Neuronal stem cell (in vitro differentiated cells): ENCODE measurements at regions not wholly inside any gene's neighbourhood (a gene's known extent, or its start where the extent isn't known, plus 50 kb on each side); places are given as distances from the start of the nearest gene placed in this dataset.

Experiments
- DNase-seq: peaks from one replicate; pipeline ENCODE4 v3.0.0-alpha.2; 2013; ENCODE audit warnings: low spot score
- H2AFZ ChIP-seq: one replicate; pipeline ENCODE4 v1.6.1; 2013; ENCODE audit warnings: mild to moderate bottlenecking, low read length, inconsistent platforms
- H2AK5ac ChIP-seq: 2 replicates; pipeline ENCODE4 v1.6.1; 2013; ENCODE audit warnings: low read depth, mild to moderate bottlenecking, inconsistent platforms, low read length, moderate library complexity, mixed read lengths
- H2BK120ac ChIP-seq: 2 replicates; pipeline ENCODE4 v1.6.1; 2013; ENCODE audit warnings: low read depth, mild to moderate bottlenecking, inconsistent platforms, low read length, moderate library complexity, mixed read lengths
- H2BK12ac ChIP-seq: one replicate; pipeline ENCODE4 v1.6.1; 2013; ENCODE audit warnings: low read length, inconsistent platforms
- H2BK15ac ChIP-seq: 2 replicates; pipeline ENCODE4 v1.6.1; 2013; ENCODE audit warnings: mild to moderate bottlenecking, low read length, inconsistent platforms, mixed read lengths
- H2BK5ac ChIP-seq: one replicate; pipeline ENCODE4 v1.6.1; 2013; ENCODE audit warnings: inconsistent platforms, mild to moderate bottlenecking, low read length, moderate library complexity
- H3K14ac ChIP-seq: one replicate; pipeline ENCODE4 v1.6.1; 2013; ENCODE audit warnings: low read length, inconsistent platforms
- H3K18ac ChIP-seq: 2 replicates; pipeline ENCODE4 v1.6.1; 2013; ENCODE audit warnings: low read length, inconsistent platforms
- H3K23ac ChIP-seq: 2 replicates; pipeline ENCODE4 v1.6.1; 2013; ENCODE audit warnings: low read depth, mild to moderate bottlenecking, mixed read lengths, low read length, inconsistent platforms; ENCODE audit not compliant: poor library complexity
- H3K27ac ChIP-seq: replicated peaks from 3 replicates; pipeline ENCODE4 v1.5.1; 2013; ENCODE audit warnings: low read length, inconsistent platforms
- H3K27me3 ChIP-seq, 3 experiments: 2 replicates each; pipeline ENCODE4 v1.6.1; 2013; ENCODE audit warnings: low read length in 3 of 3, mild to moderate bottlenecking in 2 of 3, inconsistent platforms in 1 of 3, low read depth in 1 of 3, mixed read lengths in 1 of 3, moderate library complexity in 1 of 3; ENCODE audit not compliant: control insufficient read depth in 3 of 3, insufficient read depth in 3 of 3
- H3K36me3 ChIP-seq, 2 donors: replicated peaks in 1 of 2; 2 replicates each; pipeline ENCODE4 v1.6.1; 2013; ENCODE audit warnings: low read length in 2 of 2; ENCODE audit not compliant: control insufficient read depth in 2 of 2, insufficient read depth in 2 of 2
- H3K4ac ChIP-seq: 2 replicates; pipeline ENCODE4 v1.6.1; 2013; ENCODE audit warnings: inconsistent platforms, mild to moderate bottlenecking, low read length, moderate library complexity
- H3K4me1 ChIP-seq, 2 donors: 1 replicate in 1 of 2; 2 replicates in 1 of 2; pipeline ENCODE4 v1.6.1; 2013; ENCODE audit warnings: low read length in 2 of 2, low read depth in 1 of 2; ENCODE audit not compliant: control insufficient read depth in 2 of 2, insufficient read depth in 1 of 2
- H3K4me2 ChIP-seq: one replicate; pipeline ENCODE4 v1.6.1; 2013; ENCODE audit warnings: mild to moderate bottlenecking, low read length, inconsistent platforms; ENCODE audit not compliant: insufficient read depth, poor library complexity, severe bottlenecking
- H3K4me3 ChIP-seq, 2 donors: 2 replicates each; pipeline ENCODE4 v1.5.1; 2013; ENCODE audit warnings: low read length in 2 of 2, mild to moderate bottlenecking in 2 of 2, inconsistent platforms in 1 of 2, moderate library complexity in 1 of 2
- H3K79me1 ChIP-seq: one replicate; pipeline ENCODE4 v1.6.1; 2013; ENCODE audit warnings: low read depth, mild to moderate bottlenecking, inconsistent platforms, low read length, moderate library complexity
- H3K9ac ChIP-seq: one replicate; pipeline ENCODE4 v1.6.1; 2013; ENCODE audit warnings: mild to moderate bottlenecking, low read depth, low read length, inconsistent platforms; ENCODE audit not compliant: poor library complexity
- H3K9me3 ChIP-seq, 2 donors: replicated peaks in 1 of 2; 2 replicates each; pipeline versions ENCODE3 to v1.6.1; 2013; ENCODE audit warnings: low read length in 2 of 2, mild to moderate bottlenecking in 2 of 2, inconsistent platforms in 1 of 2, low read depth in 1 of 2, mixed read lengths in 1 of 2, moderate library complexity in 1 of 2; ENCODE audit not compliant: control insufficient read depth in 2 of 2, insufficient read depth in 1 of 2
- H4K8ac ChIP-seq: one replicate; pipeline ENCODE4 v1.6.1; 2013; ENCODE audit warnings: low read depth, mild to moderate bottlenecking, inconsistent platforms, low read length, moderate library complexity
- H4K91ac ChIP-seq: one replicate; pipeline ENCODE4 v1.6.1; 2013; ENCODE audit warnings: low read length, low read depth, mild to moderate bottlenecking, inconsistent platforms; ENCODE audit not compliant: poor library complexity
- WGBS, 2 donors: extraction: QIAGEN DNeasy Blood & Tissue Kit; methylation state at CpG; one replicate each; pipeline ENCODE4 v1.1.7; 2013; ENCODE audit warnings: missing lambda C conversion rate in 2 of 2, mixed read lengths in 1 of 2; ENCODE audit not compliant: insufficient read length in 2 of 2, insufficient replicate concordance in 1 of 2; ENCODE audit errors: extremely low coverage in 2 of 2; 5-methylcytosine and 5-hydroxymethylcytosine counted together

DNA sequence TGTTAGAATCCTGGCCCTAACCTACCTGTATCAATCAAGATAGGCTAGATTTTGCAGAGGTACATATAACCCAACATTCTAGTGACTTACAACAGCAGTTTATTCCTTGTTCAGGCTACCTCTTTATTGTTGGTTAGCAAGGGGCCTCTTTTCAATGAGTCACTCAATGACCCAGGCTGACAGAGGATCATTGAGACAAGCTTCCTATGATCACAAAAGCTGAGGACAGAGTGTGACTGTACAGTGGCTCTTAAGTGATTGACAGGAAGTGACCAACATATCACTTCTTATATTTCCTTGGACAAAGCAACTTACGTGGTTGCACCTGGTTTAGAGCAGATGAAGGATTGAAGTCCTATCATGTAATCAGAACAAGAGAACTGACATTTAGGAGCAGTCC is 740.9 kb downstream of the FRK start:
- no peak overlapping the region for H3K14ac ChIP-seq
- no peaks in the 10 kb centered on the region for H3K27me3 ChIP-seq
- H3K9ac ChIP-seq: no peak overlapping the region
- no peak overlapping the region for H3K4me2 ChIP-seq
- H3K9me3 ChIP-seq: no peaks in the 10 kb centered on the region
- H3K79me1 ChIP-seq: no peaks in the 10 kb centered on the region
- H3K23ac ChIP-seq: no peak overlapping the region
- WGBS, 2 donors: no CpG with 5 or more reads among the region's 1 CpG
- H3K36me3 ChIP-seq: no peaks in the 10 kb centered on the region
- H2BK120ac ChIP-seq: no peak overlapping the region
- no peak overlapping the region for H2BK5ac ChIP-seq
- no peak overlapping the region for H2BK12ac ChIP-seq
- no peak for DNase-seq
- H3K4me1 ChIP-seq: no peaks in the 10 kb centered on the region
- no peak overlapping the region for H2AFZ ChIP-seq
- no peak overlapping the region for H4K8ac ChIP-seq
- H2AK5ac ChIP-seq: no peak overlapping the region
- H3K4me3 ChIP-seq: no peak overlapping the region
- H2BK15ac ChIP-seq: no peak overlapping the region
- H4K91ac ChIP-seq: no peak overlapping the region
- no peak overlapping the region for H3K4ac ChIP-seq
- no peak overlapping the region for H3K18ac ChIP-seq
- H3K27ac ChIP-seq: no peak overlapping the region

DNA sequence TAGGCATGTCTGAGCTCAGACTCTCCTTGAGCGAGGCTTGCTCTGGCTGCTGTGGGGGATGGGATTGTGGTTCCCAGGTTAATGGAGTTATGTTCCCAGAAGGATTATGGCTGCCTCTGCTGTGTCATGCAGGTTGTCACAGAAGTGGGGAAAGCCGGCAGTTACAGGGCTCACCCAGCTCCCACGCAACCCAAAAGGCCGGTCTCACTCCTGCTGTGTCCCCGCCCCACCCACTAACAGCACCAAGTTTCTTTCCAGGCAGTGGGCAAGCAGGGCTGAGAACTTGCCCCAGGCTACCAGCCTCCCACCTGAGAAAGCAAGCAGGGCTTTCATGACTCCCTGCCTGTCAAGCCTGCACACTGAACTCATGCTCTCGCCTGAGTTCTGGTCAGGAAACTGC is 750.5 kb downstream of the FRK start:
- Histone ChIP-seq H3K4ac (no peak overlapping the region), H2AK5ac (no peak overlapping the region), H2AFZ (no peak overlapping the region), H3K9ac (no peak overlapping the region), H3K18ac (no peak overlapping the region), H3K27ac (no peak overlapping the region), H4K8ac (no peak overlapping the region), H2BK5ac (no peak overlapping the region), H3K9me3 (peaks cover 0 to 2% of the 10 kb centered on the region in 2 donors), H3K4me2 (no peak overlapping the region), H3K27me3 (no peaks in the 10 kb centered on the region), H3K36me3 (no peaks in the 10 kb centered on the region), H4K91ac (no peak overlapping the region), H3K4me1 (no peaks in the 10 kb centered on the region), H2BK15ac (no peak overlapping the region), H3K4me3 (no peak overlapping the region), H2BK120ac (no peak overlapping the region), H3K14ac (no peak overlapping the region), H3K23ac (no peak overlapping the region), H3K79me1 (no peaks in the 10 kb centered on the region), H2BK12ac (no peak overlapping the region)
- WGBS, 2 donors: no CpG with 5 or more reads among the region's 6 CpGs
- DNase-seq: no peak

DNA sequence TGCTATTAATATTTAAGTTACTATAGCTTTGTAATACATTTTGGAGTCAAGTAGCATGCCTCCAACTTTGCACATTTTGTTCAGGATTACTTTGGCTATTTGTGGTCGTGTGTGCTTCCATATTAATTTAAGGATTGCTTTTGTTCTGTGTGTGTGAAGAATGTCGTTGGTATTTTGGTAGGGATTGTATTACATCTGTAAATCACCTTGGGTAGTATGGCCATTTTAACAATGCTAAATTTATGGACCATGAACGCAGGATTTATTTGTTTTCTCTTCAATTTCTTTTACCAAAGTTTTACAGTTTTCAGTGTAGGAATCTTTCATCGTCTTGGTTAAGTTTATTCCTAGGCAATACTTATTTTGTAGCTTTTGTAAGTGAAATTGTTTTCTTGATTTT is 758.0 kb downstream of the FRK start:
- Histone ChIP-seq H3K9me3 (no peaks in the 10 kb centered on the region), H3K4me1 (no peaks in the 10 kb centered on the region), H3K4me3 (no peak overlapping the region), H3K4me2 (no peak overlapping the region), H3K14ac (no peak overlapping the region), H2BK15ac (no peak overlapping the region), H4K8ac (no peak overlapping the region), H3K36me3 (no peaks in the 10 kb centered on the region), H4K91ac (no peak overlapping the region), H2BK5ac (no peak overlapping the region), H3K18ac (no peak overlapping the region), H3K23ac (no peak overlapping the region), H3K27me3 (no peaks in the 10 kb centered on the region), H2AFZ (no peak overlapping the region), H2AK5ac (no peak overlapping the region), H3K27ac (no peak overlapping the region), H2BK12ac (no peak overlapping the region), H3K9ac (no peak overlapping the region), H2BK120ac (no peak overlapping the region), H3K79me1 (no peaks in the 10 kb centered on the region), H3K4ac (no peak overlapping the region)
- WGBS, 2 donors: no CpG with 5 or more reads among the region's 4 CpGs
- DNase-seq: no peak

DNA sequence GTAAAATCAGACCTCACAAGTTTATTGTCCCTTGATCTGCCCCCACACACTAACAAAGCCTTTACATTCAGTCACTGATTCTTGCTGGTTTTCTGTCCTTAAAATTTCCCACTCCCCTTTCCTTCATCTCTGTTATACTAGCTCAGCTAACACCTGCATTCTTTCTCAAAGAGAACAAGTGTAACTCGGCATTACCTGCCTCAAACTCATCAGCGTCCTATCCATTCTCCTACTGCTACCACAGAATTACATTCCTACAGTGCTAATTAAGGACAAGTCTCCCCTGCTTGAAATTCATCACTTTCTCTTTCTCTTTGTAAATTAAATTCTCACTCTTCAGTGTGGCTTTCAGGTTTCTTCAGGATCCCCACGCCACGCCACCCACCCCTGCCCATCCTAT is 773.2 kb downstream of the FRK start:
- Histone ChIP-seq H3K14ac (no peak overlapping the region), H4K8ac (no peak overlapping the region), H2BK12ac (no peak overlapping the region), H3K36me3 (no peaks in the 10 kb centered on the region), H2AK5ac (no peak overlapping the region), H2AFZ (no peak overlapping the region), H3K4ac (no peak overlapping the region), H2BK120ac (no peak overlapping the region), H3K79me1 (no peaks in the 10 kb centered on the region), H3K27me3 (no peaks in the 10 kb centered on the region), H3K4me1 (no peaks in the 10 kb centered on the region), H3K9ac (no peak overlapping the region), H3K23ac (no peak overlapping the region), H3K4me3 (no peak overlapping the region), H3K18ac (no peak overlapping the region), H3K27ac (no peak overlapping the region), H2BK5ac (no peak overlapping the region), H4K91ac (no peak overlapping the region), H2BK15ac (no peak overlapping the region), H3K9me3 (no peaks in the 10 kb centered on the region), H3K4me2 (no peak overlapping the region)
- WGBS, 2 donors: no CpG with 5 or more reads among the region's 4 CpGs
- DNase-seq: no peak
